Mucosa of descending colon (tissue), 3 donors: ENCODE measurements at regions not wholly inside any gene's neighbourhood (a gene's known extent, or its start where the extent isn't known, plus 50 kb on each side); places are given as distances from the start of the nearest gene placed in this dataset.

Experiments used
- ATAC-seq: fragments of 200-7000 bp; cut with Tn5 transposase; one replicate; pipeline ENCODE4 v1.9.1; 2020; ENCODE audit warnings: mild to moderate bottlenecking, moderate library complexity
- DNase-seq, 3 donors: peaks; one replicate each; pipeline ENCODE4 v3.0.0-alpha.2; 2020
- H3K36me3 ChIP-seq: fragments of 200-600 bp; one replicate; pipeline ENCODE4 v1.8.0; 2021; ENCODE audit warnings: low read depth, mild to moderate bottlenecking
- H3K4me1 ChIP-seq: fragments of 200-600 bp; one replicate; pipeline ENCODE4 v1.8.0; 2021; ENCODE audit warnings: low read depth, mild to moderate bottlenecking
- H3K4me3 ChIP-seq: fragments of 200-600 bp; one replicate; pipeline ENCODE4 v1.8.0; 2021; ENCODE audit warnings: mild to moderate bottlenecking
- H3K9me3 ChIP-seq: fragments of 200-600 bp; one replicate; pipeline ENCODE4 v1.8.0; 2021; ENCODE audit warnings: mild to moderate bottlenecking
- CTCF ChIP-seq: fragments of 200-600 bp; IDR thresholded peaks from one replicate; pipeline ENCODE4 v1.8.0; 2022; ENCODE audit warnings: antibody characterized with exemption, mild to moderate bottlenecking
- intact Hi-C, 2 donors: fragments of 100-400 bp; cut with DNase I in 1 of 2; cut with micrococcal nuclease in 1 of 2; formaldehyde crosslinking; loops; one replicate each; pipeline versions ENCODE4 v1.11.0 to v1.11.1; 2022; cut with DNase I, micrococcal nuclease
- donor health status: DM: no; HTN: no; CAD: no; lungs with moderate emphysema.
- donor health status: DM: no; HTN: no; CAD: no.
- donor health status: DM: no; HTN: yes; CAD: no.

- Histone ChIP-seq H3K9me3 (no peaks in the 10 kb centered on the region), H3K4me3 (no peak overlapping the region), H3K36me3 (no peaks in the 10 kb centered on the region), H3K4me1 (peaks cover 6% of the 10 kb centered on the region)
- DNase-seq = no peak
- no peak for TF ChIP-seq CTCF
- intact Hi-C loops = no loop called here
- ATAC-seq = no peak
These were observed 324.2 kb downstream of the TPBG start for GRCh38 chr6:82687855-82688254.

GRCh38 chr6:82690283-82690682 is 326.7 kb downstream of the TPBG start:
- no peak overlapping the region for H3K4me3 ChIP-seq
- no peak for TF ChIP-seq CTCF
- H3K4me1 ChIP-seq = peaks cover 6% of the 10 kb centered on the region
- DNase-seq = peak in 1 of 3 donors; percentile 24
- peak; percentile 78 for ATAC-seq
- H3K36me3 ChIP-seq = no peaks in the 10 kb centered on the region
- intact Hi-C loops = no loop called here
- H3K9me3 ChIP-seq = no peaks in the 10 kb centered on the region

- Histone ChIP-seq H3K4me3 (no peak overlapping the region), H3K9me3 (no peaks in the 10 kb centered on the region), H3K4me1 (peaks cover 6% of the 10 kb centered on the region), H3K36me3 (no peaks in the 10 kb centered on the region)
- ATAC-seq (peak; percentile 74), DNase-seq (no peak)
- intact Hi-C loops = no loop called here
- TF ChIP-seq CTCF = no peak
These were observed 328.4 kb downstream of the TPBG start for GRCh38 chr6:82691997-82692396.

- ATAC-seq (peak; percentile 56), DNase-seq (peak in 1 of 3 donors; percentile 25)
- intact Hi-C loops = no loop called here
- no peak for TF ChIP-seq CTCF
- H3K4me3 ChIP-seq = no peak overlapping the region
- H3K36me3 ChIP-seq = no peaks in the 10 kb centered on the region
- H3K4me1 ChIP-seq = peaks cover 6% of the 10 kb centered on the region
- no peaks in the 10 kb centered on the region for H3K9me3 ChIP-seq
These were observed 329.5 kb downstream of the TPBG start for GRCh38 chr6:82693094-82693493.

GRCh38 chr6:82701341-82701740 is 337.7 kb downstream of the TPBG start:
- Histone ChIP-seq H3K4me1 (no peaks in the 10 kb centered on the region), H3K9me3 (peaks cover 5% of the 10 kb centered on the region), H3K4me3 (no peak overlapping the region), H3K36me3 (no peaks in the 10 kb centered on the region)
- intact Hi-C loops = no loop called here
- DNase-seq (no peak), ATAC-seq (no peak)
- no peak for TF ChIP-seq CTCF

GRCh38 chr6:82702574-82702973 is 339.0 kb downstream of the TPBG start:
- TF ChIP-seq CTCF = no peak
- Histone ChIP-seq H3K4me3 (no peak overlapping the region), H3K9me3 (peaks cover 5% of the 10 kb centered on the region), H3K4me1 (no peaks in the 10 kb centered on the region), H3K36me3 (no peaks in the 10 kb centered on the region)
- ATAC-seq = no peak
- DNase-seq = no peak
- intact Hi-C loops = no loop called here
